ENCODE measurements at regions not wholly inside any gene's neighbourhood (a gene's known extent, or its start where the extent isn't known, plus 50 kb on each side); places are given as distances from the start of the nearest gene placed in this dataset.

DNA sequence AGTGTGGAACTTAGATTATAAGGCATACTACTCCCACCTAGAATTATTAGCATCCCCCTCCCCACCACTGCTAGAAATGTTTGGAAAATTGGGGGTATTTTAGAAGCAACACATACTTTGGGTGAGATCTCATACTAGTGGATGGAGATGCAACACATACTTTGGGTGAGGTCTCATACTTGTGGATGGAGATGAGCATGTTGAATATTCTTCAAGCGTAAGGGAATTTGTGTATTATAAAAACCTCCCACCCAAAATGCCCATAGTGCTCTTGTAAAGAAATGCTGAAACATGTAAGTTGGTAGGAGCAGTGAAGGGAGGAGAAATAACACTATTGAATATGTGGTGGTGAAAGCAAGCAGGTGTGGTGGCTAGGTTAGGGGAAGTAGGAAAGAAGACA lies 124.0 kb upstream of the EPHA3 start:
- Mint-ChIP-seq H3K4me3 (no peak overlapping the region), H3K9me3 (peaks cover 11% of the 10 kb centered on the region), H3K27me3 (no peaks in the 10 kb centered on the region), H3K4me1 (ENCODE audit: low read depth in 2 of 2) (no peaks in the 10 kb centered on the region), H3K36me3 (no peaks in the 10 kb centered on the region), H3K27ac (no peak overlapping the region)
- no peak for DNase-seq (ENCODE audit: low spot score)
- no peak for ATAC-seq

DNA sequence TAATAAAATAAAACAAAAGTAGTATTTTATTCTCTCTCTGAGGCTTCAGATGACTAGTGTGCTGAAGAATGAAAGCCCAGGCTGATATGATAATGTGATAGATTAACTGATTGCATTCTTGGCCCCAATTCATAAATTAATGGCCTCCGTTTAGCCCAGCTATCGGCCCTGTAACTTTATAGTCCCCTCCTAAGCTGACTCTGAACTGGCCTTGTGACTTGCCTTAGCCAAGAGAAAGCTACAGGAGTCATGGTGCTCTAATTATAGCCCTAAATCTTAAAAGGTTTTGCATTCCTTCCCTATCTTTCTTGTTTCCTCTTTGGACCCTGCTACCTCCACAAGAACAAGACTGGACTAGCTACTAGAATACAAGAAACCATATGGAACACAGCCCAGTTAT lies 123.2 kb upstream of the EPHA3 start:
- peaks cover 11% of the 10 kb centered on the region for H3K9me3 Mint-ChIP-seq
- no peak for ATAC-seq

DNA sequence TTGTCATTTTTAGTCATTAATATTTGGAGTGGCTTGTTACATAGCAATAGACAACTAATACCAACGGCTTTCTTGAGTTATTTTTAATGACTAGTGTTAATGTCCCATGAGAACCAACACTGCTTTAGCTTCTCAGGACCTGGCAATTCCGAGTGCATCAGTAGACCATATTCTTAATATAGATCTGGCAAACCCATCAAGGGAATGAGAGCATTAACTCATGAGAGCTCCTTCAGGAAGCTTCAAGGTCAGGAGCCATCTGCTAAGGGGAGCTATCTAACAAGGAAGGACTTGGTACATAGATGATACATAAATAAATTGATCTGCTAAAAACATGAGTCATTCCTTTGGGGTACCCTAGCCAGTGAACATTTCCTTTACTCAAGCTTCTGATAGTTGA lies 122.6 kb upstream of the EPHA3 start:
- ATAC-seq: no peak

More for the DNA sequence above, 123.2 kb upstream of the EPHA3 start:
- H3K4me1 Mint-ChIP-seq (ENCODE audit: low read depth in 2 of 2): no peaks in the 10 kb centered on the region
- no peak for DNase-seq (ENCODE audit: low spot score)
- no peak overlapping the region for H3K4me3 Mint-ChIP-seq
- no peak overlapping the region for H3K27ac Mint-ChIP-seq
- no peaks in the 10 kb centered on the region for H3K36me3 Mint-ChIP-seq
- H3K27me3 Mint-ChIP-seq: no peaks in the 10 kb centered on the region

DNA sequence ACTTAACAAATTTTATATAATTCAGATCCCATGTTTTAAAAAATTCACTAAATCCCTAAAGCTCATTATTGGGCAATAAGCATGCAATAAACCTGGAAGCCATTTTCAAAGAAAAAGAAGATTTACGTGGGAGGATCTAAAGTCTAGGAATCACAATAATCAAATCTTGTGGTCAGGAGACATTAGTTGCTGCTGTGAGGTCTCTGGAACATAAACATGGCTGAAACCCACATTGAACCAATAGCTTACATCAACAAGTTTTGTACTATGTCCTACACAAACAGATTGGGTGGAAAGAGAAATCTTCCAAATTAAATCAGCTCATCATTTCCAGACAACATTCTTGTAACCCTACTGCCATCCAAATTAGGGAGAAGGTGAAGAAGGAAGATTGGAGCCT lies 121.9 kb upstream of the EPHA3 start:
- ATAC-seq (no peak), DNase-seq (ENCODE audit: low spot score) (no peak)
- Mint-ChIP-seq H3K27ac (no peak overlapping the region), H3K4me1 (ENCODE audit: low read depth in 2 of 2) (no peaks in the 10 kb centered on the region), H3K36me3 (no peaks in the 10 kb centered on the region), H3K9me3 (peaks cover 5% of the 10 kb centered on the region), H3K4me3 (no peak overlapping the region), H3K27me3 (no peaks in the 10 kb centered on the region)

More for the DNA sequence above, 122.6 kb upstream of the EPHA3 start:
- Mint-ChIP-seq H3K27me3 (no peaks in the 10 kb centered on the region), H3K27ac (no peak overlapping the region), H3K36me3 (no peaks in the 10 kb centered on the region), H3K4me1 (ENCODE audit: low read depth in 2 of 2) (no peaks in the 10 kb centered on the region), H3K9me3 (peaks cover 9% of the 10 kb centered on the region), H3K4me3 (no peak overlapping the region)
- no peak for DNase-seq (ENCODE audit: low spot score)

DNA sequence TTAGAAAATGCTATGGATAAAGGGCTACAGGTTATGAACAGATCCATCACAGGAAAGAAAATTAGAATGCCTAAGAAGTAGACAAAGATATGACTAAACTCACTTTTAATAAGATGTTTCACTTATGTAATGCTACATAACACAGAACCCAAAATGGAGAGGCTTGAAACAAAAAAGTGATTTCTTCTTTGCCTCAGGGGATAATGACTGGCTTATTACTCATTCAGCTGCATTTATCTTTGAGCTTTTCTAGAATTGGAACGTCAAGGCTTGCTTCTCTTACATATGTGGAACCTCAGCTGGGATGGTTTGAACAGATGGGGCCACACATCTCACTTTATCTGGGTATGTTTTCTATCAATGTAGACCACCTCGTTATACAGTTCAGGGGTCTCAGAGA lies 120.6 kb upstream of the EPHA3 start:
- H3K9me3 Mint-ChIP-seq: peaks cover 5% of the 10 kb centered on the region
- H3K27ac Mint-ChIP-seq: no peak overlapping the region
- no peaks in the 10 kb centered on the region for H3K4me1 Mint-ChIP-seq (ENCODE audit: low read depth in 2 of 2)
- no peak for ATAC-seq
- H3K27me3 Mint-ChIP-seq: no peaks in the 10 kb centered on the region
- no peak for DNase-seq (ENCODE audit: low spot score)
- no peaks in the 10 kb centered on the region for H3K36me3 Mint-ChIP-seq
- no peak overlapping the region for H3K4me3 Mint-ChIP-seq

DNA sequence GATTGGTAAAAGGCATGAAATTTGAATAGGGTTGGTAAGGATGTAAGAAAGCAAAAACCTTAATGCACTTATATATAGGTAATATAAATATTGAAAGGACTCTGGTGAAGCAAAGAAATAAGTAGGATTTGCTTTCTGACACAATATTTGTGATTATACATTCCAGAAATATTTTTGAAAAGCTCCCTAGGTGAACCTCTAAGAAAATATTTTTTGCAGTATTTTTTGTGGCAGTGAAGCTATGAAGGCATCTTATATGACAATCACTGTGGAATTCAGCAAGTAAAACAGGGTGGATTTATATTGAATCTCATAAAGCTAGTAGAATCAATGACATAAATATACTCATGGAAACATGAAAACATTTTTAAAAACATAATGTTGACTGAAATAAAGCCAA lies 119.6 kb upstream of the EPHA3 start:
- H3K36me3 Mint-ChIP-seq: no peaks in the 10 kb centered on the region

DNA sequence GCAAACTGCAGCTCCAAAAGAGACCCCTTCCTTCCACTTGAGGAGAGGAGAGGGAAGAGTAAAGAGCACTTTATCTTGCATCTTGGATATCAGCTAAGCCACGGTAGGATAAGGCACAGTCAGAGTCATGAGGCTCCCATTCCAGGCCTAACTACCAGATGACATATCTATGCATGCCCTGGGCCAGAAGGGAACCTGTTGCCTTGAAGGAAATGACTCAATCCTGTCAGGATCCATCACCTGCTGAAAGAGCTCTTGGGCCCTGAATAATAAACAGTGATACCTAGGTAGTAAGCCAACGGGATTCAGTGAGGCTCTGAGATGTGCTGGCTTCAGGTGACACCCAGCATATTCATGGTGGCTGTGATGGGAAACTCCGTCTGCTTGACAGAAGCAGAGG lies 118.5 kb upstream of the EPHA3 start:
- DNase-seq (ENCODE audit: low spot score) (no peak), ATAC-seq (no peak)
- Mint-ChIP-seq H3K27ac (no peak overlapping the region), H3K9me3 (peaks cover 4% of the 10 kb centered on the region), H3K4me1 (ENCODE audit: low read depth in 2 of 2) (no peaks in the 10 kb centered on the region), H3K27me3 (no peaks in the 10 kb centered on the region), H3K4me3 (no peak overlapping the region), H3K36me3 (no peaks in the 10 kb centered on the region)

More for the DNA sequence above, 119.6 kb upstream of the EPHA3 start:
- Mint-ChIP-seq H3K4me3 (no peak overlapping the region), H3K9me3 (peaks cover 5% of the 10 kb centered on the region), H3K27ac (no peak overlapping the region), H3K27me3 (no peaks in the 10 kb centered on the region), H3K4me1 (ENCODE audit: low read depth in 2 of 2) (no peaks in the 10 kb centered on the region)
- no peak for DNase-seq (ENCODE audit: low spot score)
- ATAC-seq: no peak

DNA sequence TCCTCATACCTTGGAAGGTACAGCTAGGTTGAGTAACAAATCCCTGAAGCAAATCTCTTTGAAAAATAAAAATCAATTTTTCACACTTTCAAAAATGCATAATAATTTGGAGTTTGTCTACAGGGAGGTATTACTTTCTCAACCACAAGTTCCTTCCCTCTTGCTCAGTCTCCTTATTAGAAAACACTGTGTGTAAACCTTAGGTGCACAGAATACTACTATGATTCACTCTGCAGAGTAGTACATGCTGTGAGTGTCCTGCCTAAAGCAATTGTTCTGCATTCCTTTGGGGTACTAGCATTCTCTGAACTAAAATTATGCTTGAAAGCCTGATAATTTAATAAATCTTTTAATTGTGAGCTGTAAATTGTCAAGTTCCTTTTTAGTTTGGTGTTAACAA lies 115.9 kb upstream of the EPHA3 start:
- DNase-seq (ENCODE audit: low spot score) (no peak), ATAC-seq (no peak)
- Mint-ChIP-seq H3K4me3 (no peak overlapping the region), H3K36me3 (no peaks in the 10 kb centered on the region), H3K27ac (no peak overlapping the region), H3K27me3 (no peaks in the 10 kb centered on the region), H3K9me3 (peaks cover 7% of the 10 kb centered on the region), H3K4me1 (ENCODE audit: low read depth in 2 of 2) (no peaks in the 10 kb centered on the region)

DNA sequence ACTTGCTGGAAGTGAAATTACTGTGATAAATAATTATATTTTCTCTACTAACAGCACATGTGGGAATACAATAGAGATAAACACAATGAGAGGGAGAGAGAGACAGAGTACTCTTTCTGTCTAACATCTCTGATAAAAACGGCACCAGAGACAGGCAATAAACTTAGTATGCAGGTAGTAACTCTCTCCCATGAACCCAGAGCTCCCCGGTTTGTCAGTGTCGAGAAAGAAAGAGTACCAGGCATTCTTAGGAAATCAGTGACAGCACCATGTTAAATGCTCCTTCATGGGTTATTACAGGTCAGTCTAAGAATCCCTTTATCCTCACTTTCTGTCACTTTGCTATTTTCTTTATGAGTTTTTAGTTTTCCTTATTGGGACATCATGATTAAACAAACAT lies 110.7 kb upstream of the EPHA3 start:
- no peaks in the 10 kb centered on the region for H3K36me3 Mint-ChIP-seq
- no peak for DNase-seq (ENCODE audit: low spot score)
- no peak overlapping the region for H3K27ac Mint-ChIP-seq
- no peak for ATAC-seq
- H3K4me3 Mint-ChIP-seq: no peak overlapping the region
- no peaks in the 10 kb centered on the region for H3K27me3 Mint-ChIP-seq
- H3K9me3 Mint-ChIP-seq: peaks cover 9% of the 10 kb centered on the region
- no peaks in the 10 kb centered on the region for H3K4me1 Mint-ChIP-seq (ENCODE audit: low read depth in 2 of 2)

DNA sequence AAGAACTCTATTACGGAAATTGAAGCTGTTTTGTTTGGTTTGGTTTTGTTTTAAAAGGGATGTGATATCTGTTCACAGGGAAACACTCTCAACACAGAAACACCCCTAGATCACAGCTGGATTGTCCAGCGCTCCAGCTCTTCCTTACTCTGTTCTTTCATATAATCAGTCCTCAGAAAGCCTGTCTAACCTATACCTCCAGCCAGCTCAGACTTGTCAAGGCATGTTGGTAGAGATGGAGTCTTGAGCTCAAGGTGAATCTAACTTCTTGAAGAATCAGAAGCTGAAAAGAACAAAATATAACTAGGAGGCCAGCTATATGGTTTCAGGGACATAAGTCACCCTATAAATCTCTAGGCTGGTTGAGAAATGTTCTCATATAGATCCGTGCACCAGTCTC lies 110.2 kb upstream of the EPHA3 start:
- Mint-ChIP-seq H3K4me3 (no peak overlapping the region), H3K9me3 (peaks cover 9% of the 10 kb centered on the region), H3K36me3 (no peaks in the 10 kb centered on the region), H3K27me3 (no peaks in the 10 kb centered on the region), H3K4me1 (ENCODE audit: low read depth in 2 of 2) (no peaks in the 10 kb centered on the region), H3K27ac (no peak overlapping the region)
- ATAC-seq (no peak), DNase-seq (ENCODE audit: low spot score) (no peak)

DNA sequence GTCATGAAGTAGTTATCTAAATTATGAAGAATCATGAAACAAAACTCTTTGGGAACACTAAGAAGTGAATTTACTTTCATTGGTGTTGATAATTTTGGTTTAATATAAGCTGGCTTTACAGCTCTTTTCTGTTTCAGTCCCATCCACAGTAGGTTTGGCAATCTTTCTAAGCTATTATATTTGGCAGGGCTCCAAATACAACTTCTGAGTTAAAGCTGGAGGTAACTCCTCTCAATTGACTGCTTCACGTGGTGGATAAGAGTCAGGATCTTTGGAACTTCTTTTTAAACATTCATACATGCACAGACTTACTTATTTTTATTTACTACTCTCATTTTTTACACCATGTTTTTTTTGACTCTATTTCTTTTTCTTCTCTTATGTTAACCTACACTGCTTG lies 106.5 kb upstream of the EPHA3 start:
- Mint-ChIP-seq H3K27me3 (no peaks in the 10 kb centered on the region), H3K4me1 (ENCODE audit: low read depth in 2 of 2) (no peaks in the 10 kb centered on the region), H3K27ac (no peak overlapping the region), H3K36me3 (peaks cover 5% of the 10 kb centered on the region), H3K9me3 (peaks cover 11% of the 10 kb centered on the region), H3K4me3 (no peak overlapping the region)
- ATAC-seq (no peak), DNase-seq (ENCODE audit: low spot score) (no peak)

DNA sequence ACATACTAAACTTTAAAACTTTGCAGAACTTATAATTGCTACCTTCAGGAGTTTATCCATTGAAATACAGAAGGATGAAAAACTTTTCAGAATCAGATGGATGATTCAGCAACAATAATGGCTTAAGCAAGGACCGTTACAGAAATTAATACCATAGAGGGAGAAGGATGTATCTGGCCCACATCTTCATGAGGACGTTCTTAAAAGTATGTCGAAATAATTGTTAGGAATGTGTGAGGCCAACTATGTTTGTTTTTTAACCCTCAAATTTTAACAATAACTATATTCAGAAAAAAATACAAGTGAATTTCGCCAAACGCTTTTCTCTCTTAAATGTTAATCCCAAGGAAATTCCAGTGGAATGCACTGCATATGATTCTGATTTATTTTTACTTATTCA lies 105.2 kb upstream of the EPHA3 start:
- Mint-ChIP-seq H3K4me3 (no peak overlapping the region), H3K27me3 (no peaks in the 10 kb centered on the region), H3K27ac (no peak overlapping the region), H3K36me3 (peaks cover 5% of the 10 kb centered on the region), H3K9me3 (peaks cover 16% of the 10 kb centered on the region), H3K4me1 (ENCODE audit: low read depth in 2 of 2) (no peaks in the 10 kb centered on the region)
- DNase-seq (ENCODE audit: low spot score) (no peak), ATAC-seq (no peak)

DNA sequence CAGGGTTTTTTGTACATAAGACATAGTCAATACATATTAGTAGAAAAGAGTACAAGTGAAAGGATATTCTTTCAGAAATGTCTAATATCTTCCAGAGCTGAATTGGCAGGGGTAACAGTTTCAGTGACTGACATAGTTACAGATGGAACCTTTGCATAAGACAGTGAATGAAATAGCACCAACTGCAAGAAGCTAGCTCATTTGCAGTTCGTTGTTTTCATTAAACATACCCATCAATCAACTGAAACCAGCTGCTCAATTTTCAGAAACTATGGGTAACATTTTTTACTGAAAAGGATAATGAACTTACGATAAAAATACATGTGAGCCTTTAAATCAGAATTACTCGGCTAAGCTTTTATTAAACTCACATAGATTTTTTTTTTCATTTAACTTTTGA lies 93.9 kb upstream of the EPHA3 start:
- no peak overlapping the region for H3K27ac Mint-ChIP-seq
- no peak overlapping the region for H3K4me3 Mint-ChIP-seq
- ATAC-seq: no peak
- H3K36me3 Mint-ChIP-seq: peaks cover 5% of the 10 kb centered on the region
- H3K9me3 Mint-ChIP-seq: peaks cover 18% of the 10 kb centered on the region
- DNase-seq (ENCODE audit: low spot score): no peak
- no peaks in the 10 kb centered on the region for H3K27me3 Mint-ChIP-seq
- no peaks in the 10 kb centered on the region for H3K4me1 Mint-ChIP-seq (ENCODE audit: low read depth in 2 of 2)

DNA sequence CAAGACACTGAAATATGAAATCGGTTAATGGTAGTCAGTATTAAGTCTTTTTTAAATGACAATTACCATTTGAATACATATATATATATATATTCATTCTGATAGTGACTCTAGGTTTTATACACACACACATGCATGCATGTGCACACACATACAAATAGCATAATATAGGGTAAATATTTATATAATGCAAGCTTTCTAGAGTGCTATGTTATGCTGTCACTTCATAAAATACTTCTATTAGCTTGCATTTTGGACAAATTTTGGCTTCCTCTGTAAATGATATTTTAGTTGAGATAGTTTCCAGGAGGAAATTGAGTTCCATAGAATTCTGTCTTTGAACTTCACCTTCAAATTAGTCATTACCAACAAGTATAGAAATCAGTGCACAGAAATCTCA lies 89.9 kb upstream of the EPHA3 start:
- no peak for DNase-seq (ENCODE audit: low spot score)
- Mint-ChIP-seq H3K9me3 (peaks cover 16% of the 10 kb centered on the region), H3K4me3 (no peak overlapping the region), H3K27ac (no peak overlapping the region), H3K27me3 (no peaks in the 10 kb centered on the region), H3K36me3 (no peaks in the 10 kb centered on the region), H3K4me1 (ENCODE audit: low read depth in 2 of 2) (no peaks in the 10 kb centered on the region)
- no peak for ATAC-seq

DNA sequence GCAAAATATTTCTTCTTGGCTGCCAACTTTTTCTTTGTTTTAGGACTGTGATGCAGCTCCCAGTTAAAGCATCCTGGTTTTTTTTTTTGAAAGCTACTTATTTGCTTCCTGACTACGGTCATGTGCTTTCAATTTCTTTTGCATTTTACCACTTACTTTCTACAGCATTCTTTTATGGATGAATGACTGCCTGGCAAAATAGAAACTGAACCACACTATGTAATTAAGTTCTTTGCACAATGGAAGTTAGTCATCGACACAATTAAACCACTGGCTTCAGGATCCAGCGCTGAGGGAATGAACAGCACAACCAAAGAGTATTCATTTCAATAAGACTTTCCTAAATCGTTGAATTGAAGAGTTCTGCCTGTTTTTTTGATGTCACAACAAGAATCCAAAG lies 82.2 kb upstream of the EPHA3 start:
- peaks cover 5% of the 10 kb centered on the region for H3K36me3 Mint-ChIP-seq
- H3K9me3 Mint-ChIP-seq: peaks cover 6% of the 10 kb centered on the region
- H3K4me1 Mint-ChIP-seq (ENCODE audit: low read depth in 2 of 2): no peaks in the 10 kb centered on the region
- DNase-seq (ENCODE audit: low spot score): no peak
- H3K27ac Mint-ChIP-seq: no peak overlapping the region
- H3K4me3 Mint-ChIP-seq: no peak overlapping the region
- ATAC-seq: no peak
- no peaks in the 10 kb centered on the region for H3K27me3 Mint-ChIP-seq
